HG03469 (cell line): ENCODE measurements at regions not wholly inside any gene's neighbourhood (a gene's known extent, or its start where the extent isn't known, plus 50 kb on each side); places are given as distances from the start of the nearest gene placed in this dataset.
"Not testable (repeated sequence)": the region's sequence is repeated elsewhere in the genome, so short reads cannot be mapped to it uniquely, and the experiment has no call there.

Experiments
- ATAC-seq: cut with Tn5 transposase; IDR thresholded peaks from one replicate; pipeline ENCODE4 v1.9.1; 2021; ENCODE audit warnings: mild to moderate bottlenecking, moderate library complexity, moderate number of reproducible peaks; ENCODE audit not compliant: unreplicated experiment

GRCh38 chr15:88965097-88965496, 51.9 kb upstream of the MFGE8 start:
- ATAC-seq = not testable (repeated sequence)

DNA sequence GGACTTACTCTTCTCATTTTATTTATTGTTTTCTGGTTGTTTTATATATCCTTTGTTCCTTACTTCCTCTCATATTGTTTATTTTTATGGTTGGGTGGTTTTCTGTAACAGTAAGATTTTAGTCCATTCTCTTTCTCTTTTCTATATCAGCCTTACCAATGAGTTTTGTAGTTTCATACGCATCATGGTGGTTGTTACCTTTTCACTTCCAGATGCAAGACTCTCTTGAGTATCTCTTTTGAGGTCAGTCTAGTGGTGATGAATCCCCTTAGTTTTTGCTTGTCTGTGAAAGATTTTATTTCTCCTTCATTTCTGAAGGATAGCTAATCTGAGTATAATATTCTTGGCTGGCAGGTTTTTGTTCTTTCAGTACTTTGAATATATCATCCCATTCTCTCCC, 57.1 kb upstream of the MFGE8 start:
- no peak for ATAC-seq

- no peak for ATAC-seq
Observed at GRCh38 chr15:88974392-88974791, 61.2 kb upstream of the MFGE8 start.

GRCh38 chr15:88975891-88976290, 62.7 kb upstream of the MFGE8 start:
- ATAC-seq = no peak

DNA sequence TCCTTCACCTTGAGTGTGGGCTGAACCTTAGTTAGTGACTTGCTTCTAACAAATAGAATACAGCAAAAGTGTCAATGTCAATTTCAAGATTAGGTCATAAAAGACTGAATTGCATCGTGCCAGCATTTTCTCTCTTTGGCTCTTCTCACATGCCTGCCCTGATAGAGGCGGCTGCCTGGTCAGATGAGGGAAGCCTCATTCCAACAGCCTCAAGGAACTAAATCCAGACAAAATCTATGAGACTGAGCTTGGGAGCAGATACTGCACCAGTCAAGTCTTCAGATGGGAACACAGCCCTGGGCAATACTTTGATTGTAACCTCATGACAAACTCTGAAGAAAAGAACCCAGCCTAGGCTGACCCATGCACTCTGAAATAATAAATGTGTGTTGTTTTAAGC, 63.5 kb upstream of the MFGE8 start:
- no peak for ATAC-seq

- ATAC-seq = no peak
Observed at GRCh38 chr15:88979674-88980073, 66.5 kb upstream of the MFGE8 start.

GRCh38 chr15:88980498-88980897, 67.3 kb upstream of the MFGE8 start:
- no peak for ATAC-seq

- no peak for ATAC-seq
Observed at GRCh38 chr15:88981244-88982215, 68.4 kb upstream of the MFGE8 start.

GRCh38 chr15:88982304-88982945, 69.2 kb upstream of the MFGE8 start:
- peak; percentile 99 for ATAC-seq

DNA sequence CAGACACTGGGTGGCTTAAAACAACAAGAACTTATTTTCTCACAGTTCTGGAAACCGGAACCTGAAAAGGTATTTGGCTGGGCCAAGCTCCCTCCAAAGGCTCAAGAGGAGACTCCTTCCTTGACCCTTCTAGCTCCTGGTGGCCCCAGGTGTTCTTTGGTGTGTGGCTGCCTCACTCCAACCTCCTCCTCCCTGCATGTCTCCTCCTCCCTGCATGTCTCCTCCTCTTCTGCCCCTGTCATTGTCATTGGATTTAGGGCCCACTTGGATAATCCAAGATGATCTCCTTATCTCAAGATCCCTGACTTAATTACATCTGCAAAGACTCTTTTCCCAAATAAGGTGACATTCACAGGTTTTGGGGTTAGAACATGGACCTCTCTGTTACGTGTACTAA, 69.8 kb upstream of the MFGE8 start:
- no peak for ATAC-seq

- ATAC-seq = no peak
Observed at GRCh38 chr15:88983861-88984429, 70.8 kb upstream of the MFGE8 start.

- no peak for ATAC-seq
Observed at GRCh38 chr15:88985547-88986393, 72.6 kb upstream of the MFGE8 start.

- ATAC-seq = no peak
Observed at GRCh38 chr15:88986949-88987590, 73.9 kb upstream of the MFGE8 start.

- no peak for ATAC-seq
Observed at GRCh38 chr15:88987591-88987933, 74.4 kb upstream of the MFGE8 start.

- ATAC-seq = no peak
Observed at GRCh38 chr15:88987934-88988671, 74.9 kb upstream of the MFGE8 start.

DNA sequence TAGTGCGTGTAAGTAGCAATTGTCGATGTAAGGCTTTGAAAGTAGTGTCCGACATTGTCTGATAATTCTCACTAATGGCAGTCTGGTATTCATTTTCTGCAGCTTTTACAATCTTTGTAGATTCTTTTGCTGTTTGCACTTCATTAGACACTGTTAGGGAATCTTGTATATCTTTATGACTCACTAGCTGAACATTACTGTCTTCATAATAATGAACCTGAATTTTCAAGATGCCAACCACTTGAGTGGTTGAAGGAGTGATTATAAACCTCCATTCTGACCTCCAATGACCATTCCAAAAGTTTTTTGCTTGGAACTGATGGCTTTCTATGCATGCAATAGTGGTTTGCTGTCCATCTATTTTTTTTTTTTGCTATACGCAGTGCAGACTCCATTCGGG, 76.4 kb upstream of the MFGE8 start:
- no peak for ATAC-seq

DNA sequence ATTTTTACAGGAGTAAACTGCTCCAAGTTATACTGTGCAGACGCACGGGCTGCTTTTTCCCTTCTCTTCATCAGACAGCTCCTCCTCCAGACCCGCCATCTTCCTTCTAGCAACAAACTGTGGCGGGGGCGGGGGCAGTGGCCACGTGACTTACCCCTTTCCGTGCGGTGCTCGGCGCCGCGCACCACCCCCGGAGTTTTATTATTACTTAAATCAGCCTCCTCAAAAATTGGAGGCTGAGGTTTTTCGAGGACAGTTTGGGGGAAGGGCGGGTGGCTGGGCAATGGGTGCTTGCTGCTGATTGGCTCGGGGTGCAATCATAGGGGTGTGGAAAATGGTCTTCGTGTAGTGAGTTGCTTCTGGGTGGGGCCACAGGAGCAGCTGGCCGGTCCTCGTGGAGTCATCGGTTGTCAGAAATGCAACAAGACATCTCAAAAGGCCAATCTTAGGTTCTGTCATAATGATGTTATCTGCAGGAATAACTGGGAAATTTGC, 77.1 kb upstream of the MFGE8 start:
- ATAC-seq = no peak

- no peak for ATAC-seq
Observed at GRCh38 chr15:88992216-88992615, 79.0 kb upstream of the MFGE8 start.

DNA sequence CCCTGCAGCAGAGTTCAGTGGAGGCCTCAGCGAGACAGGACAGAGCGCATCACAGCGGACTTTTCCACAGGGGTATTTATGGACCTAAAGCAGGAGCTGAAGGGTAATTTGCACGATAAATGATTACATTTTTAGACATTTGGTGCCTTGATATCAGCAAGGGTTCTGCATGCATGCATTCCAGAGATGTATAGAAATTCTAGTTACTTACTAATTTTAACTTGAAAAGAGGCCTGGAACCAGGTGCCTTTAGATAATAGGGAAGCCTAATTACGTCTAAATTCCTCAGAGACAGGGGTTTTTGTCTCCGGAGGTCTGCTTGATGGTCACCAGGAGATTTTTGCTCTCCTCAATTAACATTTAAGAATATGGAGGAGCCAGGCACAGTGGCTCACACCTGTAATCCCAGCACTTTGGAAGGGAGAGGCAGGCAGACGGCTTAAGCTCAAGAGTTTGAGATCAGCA, 79.8 kb upstream of the MFGE8 start:
- no peak for ATAC-seq

- ATAC-seq = no peak
Observed at GRCh38 chr15:88993662-88994061, 80.5 kb upstream of the MFGE8 start.
